Activated naive CD4-positive, alpha-beta T cell treated with anti-CD3 and anti-CD28 coated beads, Interleukin-2, amount 50 U/mL, for 72 hours (primary cell): ENCODE measurements at regions not wholly inside any gene's neighbourhood (a gene's known extent, or its start where the extent isn't known, plus 50 kb on each side); places are given as distances from the start of the nearest gene placed in this dataset.

Source experiments
- ATAC-seq, 2 donors: fragments of 150-1000 bp; cut with Tn5 transposase; 2 replicates each; pipeline ENCODE4 v1.10.0; 2021; ENCODE audit warnings: mild to moderate bottlenecking in 2 of 2, moderate library complexity in 2 of 2
- DNase-seq, 2 donors: peaks; one replicate each; pipeline ENCODE4 v3.0.0; 2021 to 2022; ENCODE audit warnings: low spot score in 2 of 2
- H3K27ac Mint-ChIP-seq, 2 donors: one replicate each; pipeline ENCODE4 v1.8.0; 2022; ENCODE audit warnings: mild to moderate bottlenecking in 2 of 2, mixed read lengths in 2 of 2
- H3K36me3 Mint-ChIP-seq, 2 donors: one replicate each; pipeline ENCODE4 v1.8.0; 2022; ENCODE audit warnings: mixed read lengths in 2 of 2
- H3K9me3 Mint-ChIP-seq, 2 donors: one replicate each; pipeline ENCODE4 v1.8.0; 2022; ENCODE audit warnings: mixed read lengths in 2 of 2

DNA sequence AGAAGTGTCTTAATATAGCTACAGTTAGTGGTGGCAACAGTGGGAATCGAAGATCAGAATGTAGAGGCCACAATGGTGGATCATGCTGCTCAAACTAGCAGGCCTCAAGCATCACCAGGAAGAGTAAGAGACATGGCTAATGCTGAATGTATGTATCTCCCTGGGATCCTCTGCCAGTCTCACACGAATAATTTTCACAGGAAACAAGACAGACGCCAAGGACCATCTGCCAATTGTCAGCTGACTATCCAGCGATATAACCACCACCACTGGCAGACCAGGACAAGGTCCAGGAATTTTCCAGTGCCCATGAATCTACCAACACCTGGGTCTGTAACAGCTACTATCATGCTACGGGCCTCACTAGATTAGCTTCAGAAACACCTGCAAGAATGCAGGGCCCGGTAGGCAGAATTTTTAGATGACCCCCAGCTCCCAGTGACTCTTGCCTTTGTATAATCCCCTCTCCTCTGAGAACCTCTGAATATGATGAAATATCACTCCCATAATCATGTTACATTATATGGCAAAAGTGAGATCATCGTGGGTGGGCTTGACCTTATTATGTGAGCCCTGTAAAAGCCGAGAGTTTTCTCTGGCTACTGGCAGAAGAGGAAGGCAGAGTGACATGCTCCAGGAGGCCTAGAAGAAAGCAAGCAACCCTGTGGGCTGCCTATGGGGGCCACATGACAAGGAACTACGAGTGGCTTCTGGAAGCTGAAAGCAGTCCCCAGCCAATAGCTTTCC lies 429.8 kb downstream of the BCOR start:
- no peaks in the 10 kb centered on the region for H3K36me3 Mint-ChIP-seq
- no peak overlapping the region for H3K27ac Mint-ChIP-seq
- H3K9me3 Mint-ChIP-seq: no peaks in the 10 kb centered on the region
- DNase-seq: no peak
- no peak for ATAC-seq

- Mint-ChIP-seq H3K36me3 (no peaks in the 10 kb centered on the region), H3K9me3 (no peaks in the 10 kb centered on the region), H3K27ac (no peak overlapping the region)
- DNase-seq: no peak
- no peak for ATAC-seq
Observed at GRCh38 chrX:39669668-39670067, 428.1 kb downstream of the BCOR start.

DNA sequence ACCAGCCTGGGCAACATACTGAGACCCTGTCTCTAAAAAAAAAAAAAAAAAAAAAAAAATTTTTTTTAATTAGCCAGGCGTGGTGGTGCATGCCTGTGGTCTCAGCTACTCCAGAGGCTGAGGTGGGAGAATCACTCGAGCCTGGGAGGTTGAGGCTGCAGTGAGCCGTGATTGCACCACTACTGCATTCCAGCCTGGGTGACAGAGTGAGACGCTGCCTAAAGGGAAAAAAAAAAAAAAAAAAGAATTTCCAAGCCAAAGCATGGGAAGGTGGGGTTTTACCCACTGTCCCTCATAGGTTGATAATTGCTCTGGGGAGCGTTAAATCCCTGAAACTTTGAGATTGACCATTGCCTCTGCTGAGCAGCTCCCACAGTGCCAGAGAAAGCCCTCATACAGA lies 427.5 kb downstream of the BCOR start:
- H3K27ac Mint-ChIP-seq: no peak overlapping the region
- DNase-seq: no peak
- no peak for ATAC-seq

DNA sequence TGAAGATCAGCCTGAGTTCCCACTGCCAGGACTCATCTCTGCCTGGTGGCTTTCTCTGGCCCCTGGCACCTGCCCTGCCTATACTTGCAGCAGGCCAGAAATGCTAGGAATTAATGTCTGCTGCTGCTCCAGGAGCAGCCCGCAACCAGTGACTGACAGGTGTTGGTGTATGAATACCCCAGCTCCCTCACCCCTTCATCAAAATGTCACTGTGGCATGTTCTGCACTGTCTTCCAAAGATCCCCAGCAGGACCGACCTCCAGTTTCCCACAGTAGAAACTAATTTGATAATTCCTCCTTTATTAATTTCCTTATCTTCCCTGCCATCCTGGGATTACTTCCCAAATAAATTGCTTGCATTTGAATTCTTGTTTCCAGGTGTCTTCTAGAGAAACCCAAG lies 425.4 kb downstream of the BCOR start:
- no peak for DNase-seq
- no peaks in the 10 kb centered on the region for H3K36me3 Mint-ChIP-seq
- H3K27ac Mint-ChIP-seq: no peak overlapping the region
- no peaks in the 10 kb centered on the region for H3K9me3 Mint-ChIP-seq
- ATAC-seq: no peak

More for the DNA sequence above, 427.5 kb downstream of the BCOR start:
- Mint-ChIP-seq H3K36me3 (no peaks in the 10 kb centered on the region), H3K9me3 (no peaks in the 10 kb centered on the region)

DNA sequence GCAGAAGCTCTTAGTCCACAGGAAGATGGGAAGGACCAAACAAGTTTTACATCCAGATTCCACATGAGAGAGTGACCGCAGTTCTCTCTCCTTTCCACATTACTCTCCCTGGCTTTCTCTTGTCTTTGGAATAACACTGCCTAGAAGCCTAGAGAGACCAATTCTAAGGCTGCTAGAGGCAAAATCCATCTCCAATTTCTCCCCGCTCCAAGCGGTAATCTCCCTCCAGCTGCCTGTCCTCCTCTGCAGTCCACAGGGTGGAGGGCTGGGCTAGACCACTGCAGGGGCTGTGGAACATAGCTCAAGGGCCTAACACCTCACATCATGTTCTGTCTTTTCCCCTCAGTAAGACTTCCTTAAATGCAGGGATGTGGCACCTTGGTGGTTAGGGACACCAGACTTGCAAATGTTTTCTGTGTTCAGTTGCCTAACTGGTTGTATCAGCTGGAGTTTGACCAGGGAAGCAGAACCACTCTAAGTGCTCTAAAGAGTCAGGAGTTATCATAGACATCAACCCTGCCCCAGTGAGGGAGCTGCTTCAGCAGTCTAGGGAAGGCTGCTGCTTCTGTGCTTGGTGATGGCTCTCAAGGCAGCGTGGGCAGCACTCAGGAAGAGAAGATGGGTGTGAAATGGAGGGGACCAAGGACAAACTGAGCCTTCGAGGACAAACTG lies 423.1 kb downstream of the BCOR start:
- ATAC-seq: no peak
- Mint-ChIP-seq H3K27ac (no peak overlapping the region), H3K36me3 (no peaks in the 10 kb centered on the region), H3K9me3 (no peaks in the 10 kb centered on the region)
- no peak for DNase-seq

DNA sequence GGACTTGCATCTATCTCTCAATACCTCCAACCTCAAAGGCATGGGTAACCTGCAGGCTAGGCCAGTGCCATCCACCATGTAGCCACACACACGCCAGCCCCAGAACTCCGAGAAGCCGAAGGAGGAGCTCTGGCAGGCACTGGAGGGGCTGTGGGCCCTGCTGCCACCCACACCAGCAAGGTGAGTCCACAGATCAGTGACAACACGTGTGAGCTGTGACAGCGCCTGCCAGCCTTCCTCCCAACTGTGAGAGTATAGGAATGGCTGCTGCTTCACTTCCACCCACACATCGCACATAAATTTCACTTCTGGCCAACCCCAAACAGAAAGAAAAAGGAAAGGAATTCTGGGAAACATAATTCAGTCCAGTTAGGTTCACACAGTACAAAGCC lies 422.6 kb downstream of the BCOR start:
- ATAC-seq: no peak

DNA sequence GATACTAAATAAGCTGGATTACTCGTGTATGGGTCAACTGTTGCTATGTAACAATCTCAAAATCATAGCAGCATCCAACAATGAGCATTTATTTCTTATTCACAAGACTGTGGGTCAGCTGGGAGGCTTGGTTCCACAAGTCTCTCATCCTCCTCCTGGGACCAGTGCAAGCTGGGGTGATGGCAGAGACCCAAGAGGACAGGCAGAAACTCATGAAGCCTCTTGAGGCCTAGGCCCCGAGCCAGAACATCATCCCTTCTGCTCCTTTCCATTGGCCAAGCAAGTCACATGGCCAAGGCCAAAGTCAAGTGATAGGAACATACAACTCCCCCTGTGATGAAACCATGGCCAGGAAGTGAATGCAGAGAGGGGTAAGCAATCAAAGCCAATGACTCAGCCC lies 422.1 kb downstream of the BCOR start:
- Mint-ChIP-seq H3K27ac (no peak overlapping the region), H3K36me3 (no peaks in the 10 kb centered on the region), H3K9me3 (no peaks in the 10 kb centered on the region)
- ATAC-seq: no peak
- no peak for DNase-seq

More for the DNA sequence above, 422.6 kb downstream of the BCOR start:
- Mint-ChIP-seq H3K27ac (no peak overlapping the region), H3K36me3 (no peaks in the 10 kb centered on the region), H3K9me3 (no peaks in the 10 kb centered on the region)
- DNase-seq: no peak

GRCh38 chrX:39676434-39676833 lies 421.3 kb downstream of the BCOR start:
- no peaks in the 10 kb centered on the region for H3K9me3 Mint-ChIP-seq
- ATAC-seq (no peak), DNase-seq (no peak)
- H3K27ac Mint-ChIP-seq: no peak overlapping the region
- no peaks in the 10 kb centered on the region for H3K36me3 Mint-ChIP-seq

GRCh38 chrX:39677585-39677977 lies 420.2 kb downstream of the BCOR start:
- H3K27ac Mint-ChIP-seq: no peak overlapping the region
- no peaks in the 10 kb centered on the region for H3K36me3 Mint-ChIP-seq
- no peak for DNase-seq
- no peaks in the 10 kb centered on the region for H3K9me3 Mint-ChIP-seq
- ATAC-seq: no peak

DNA sequence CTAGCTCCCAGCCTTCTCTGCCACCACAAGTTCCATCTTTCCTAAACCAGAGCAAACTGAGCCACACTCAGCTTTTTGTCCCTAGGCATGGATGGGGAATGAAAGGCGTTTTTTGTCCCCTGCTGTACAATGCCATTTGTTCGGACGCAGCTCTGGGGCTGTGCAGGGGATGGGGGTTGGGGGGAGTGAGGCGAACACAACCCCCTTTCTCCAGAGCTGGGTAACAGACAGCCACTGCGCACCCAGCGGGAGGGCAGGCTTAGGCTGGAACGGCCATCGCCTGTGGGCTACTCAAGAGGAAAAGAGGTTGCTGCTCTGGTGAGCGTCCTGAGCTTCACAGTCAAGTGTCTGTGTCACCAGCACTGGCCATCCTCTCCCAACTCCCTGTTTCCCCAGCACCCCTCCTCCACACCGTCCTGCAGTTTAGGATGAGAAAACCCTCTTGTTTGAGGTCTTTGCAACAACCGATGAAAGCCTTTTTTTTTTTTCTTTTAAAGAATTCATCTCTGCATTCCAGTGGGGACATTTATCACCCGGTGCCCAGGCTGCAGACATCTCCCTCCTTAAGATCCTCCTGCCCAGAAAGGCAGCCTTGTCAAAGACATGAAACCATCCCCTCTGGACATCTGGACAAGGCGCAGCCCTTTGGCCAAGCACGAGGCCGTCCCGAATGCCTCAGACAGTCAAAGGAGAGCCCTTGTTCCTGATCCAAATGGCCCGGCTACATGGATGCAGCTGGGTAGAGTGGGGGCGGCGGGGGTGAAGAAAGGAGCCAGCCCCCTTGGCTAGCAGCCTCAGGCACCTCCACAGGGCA lies 419.6 kb downstream of the BCOR start:
- DNase-seq (no peak), ATAC-seq (no peak)
- no peaks in the 10 kb centered on the region for H3K36me3 Mint-ChIP-seq
- H3K9me3 Mint-ChIP-seq: no peaks in the 10 kb centered on the region
- H3K27ac Mint-ChIP-seq: no peak overlapping the region

DNA sequence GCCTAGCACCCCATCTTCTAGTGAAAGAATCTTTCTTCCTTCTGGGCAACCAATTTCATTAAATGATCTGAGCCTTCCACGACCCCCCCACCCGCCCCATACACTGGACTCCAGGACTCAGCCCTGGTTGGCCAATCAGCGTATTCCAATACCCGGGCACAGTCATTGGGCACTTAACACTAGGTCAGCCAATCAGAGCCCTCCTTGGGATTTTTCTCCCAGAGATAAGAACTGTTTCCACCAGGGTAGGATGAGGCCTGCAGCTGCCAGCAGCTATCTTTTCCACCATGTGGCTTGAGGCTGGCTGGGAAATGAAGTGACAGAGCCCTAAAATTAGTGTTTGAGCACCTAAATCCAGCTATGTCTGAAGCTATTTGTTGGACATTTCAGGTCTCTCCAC lies 418.8 kb downstream of the BCOR start:
- DNase-seq: no peak

GRCh38 chrX:39679497-39680157 lies 418.1 kb downstream of the BCOR start:
- DNase-seq (no peak), ATAC-seq (no peak)
- Mint-ChIP-seq H3K9me3 (no peaks in the 10 kb centered on the region), H3K36me3 (no peaks in the 10 kb centered on the region), H3K27ac (no peak overlapping the region)

More for the DNA sequence above, 418.8 kb downstream of the BCOR start:
- no peaks in the 10 kb centered on the region for H3K9me3 Mint-ChIP-seq
- no peak overlapping the region for H3K27ac Mint-ChIP-seq
- H3K36me3 Mint-ChIP-seq: no peaks in the 10 kb centered on the region
- ATAC-seq: no peak

GRCh38 chrX:39681885-39682284 lies 415.9 kb downstream of the BCOR start:
- ATAC-seq (no peak), DNase-seq (no peak)
- H3K36me3 Mint-ChIP-seq: no peaks in the 10 kb centered on the region
- H3K27ac Mint-ChIP-seq: no peak overlapping the region
- H3K9me3 Mint-ChIP-seq: no peaks in the 10 kb centered on the region

GRCh38 chrX:39682778-39683177 lies 415.0 kb downstream of the BCOR start:
- Mint-ChIP-seq H3K9me3 (no peaks in the 10 kb centered on the region), H3K36me3 (no peaks in the 10 kb centered on the region), H3K27ac (no peak overlapping the region)
- peak in 1 of 2 donors; percentile 47 for ATAC-seq
- DNase-seq: no peak

GRCh38 chrX:39688219-39688575 lies 409.6 kb downstream of the BCOR start:
- H3K27ac Mint-ChIP-seq: no peak overlapping the region
- no peak for ATAC-seq

GRCh38 chrX:39688576-39689375 lies 409.0 kb downstream of the BCOR start:
- Mint-ChIP-seq H3K9me3 (no peaks in the 10 kb centered on the region), H3K36me3 (no peaks in the 10 kb centered on the region), H3K27ac (no peak overlapping the region)
- peak in 1 of 2 donors; percentile 6 for DNase-seq
- peak; percentile 61 to 70 for ATAC-seq

More at GRCh38 chrX:39688219-39688575, 409.6 kb downstream of the BCOR start:
- Mint-ChIP-seq H3K36me3 (no peaks in the 10 kb centered on the region), H3K9me3 (no peaks in the 10 kb centered on the region)
- DNase-seq: no peak
